HCT116 (cell line): ENCODE measurements at regions not wholly inside any gene's neighbourhood (a gene's known extent, or its start where the extent isn't known, plus 50 kb on each side); places are given as distances from the start of the nearest gene placed in this dataset.

ENCODE experiments used
- CBX3 ChIP-seq: IDR thresholded peaks from 2 replicates; pipeline ENCODE4 v1.6.1; 2012; ENCODE audit warnings: low read depth
- CEBPB ChIP-seq: IDR thresholded peaks from 2 replicates; pipeline ENCODE4 v1.6.1; 2012; ENCODE audit warnings: low read depth
- CTCF ChIP-seq, 3 experiments: fragments of 200-600 bp in 1 of 3; sonication (generic) in 1 of 3; IDR thresholded peaks in 2 of 3; conservative IDR thresholded peaks in 1 of 3; 2 replicates each; pipeline ENCODE4 v1.5.1; 2012 to 2017; ENCODE audit warnings: low read depth in 2 of 3, low read length in 2 of 3, antibody characterized with exemption in 1 of 3, borderline replicate concordance in 1 of 3, control low read depth in 1 of 3, mild to moderate bottlenecking in 1 of 3, mixed read lengths in 1 of 3, mixed run types in 1 of 3, moderate library complexity in 1 of 3; ENCODE audit not compliant: insufficient read depth in 1 of 3
- EZH2 ChIP-seq: fragments of 200-600 bp; sonication (generic); IDR thresholded peaks from 2 replicates; pipeline ENCODE4 v1.6.1; 2017; ENCODE audit warnings: antibody characterized with exemption, mixed run types
- EZH2phosphoT487 ChIP-seq: fragments of 200-600 bp; IDR thresholded peaks from 2 replicates; pipeline ENCODE4 v1.6.1; 2018; ENCODE audit warnings: antibody characterized with exemption, borderline replicate concordance
- FOSL1 ChIP-seq: IDR thresholded peaks from 2 replicates; pipeline ENCODE4 v1.6.1; 2012; ENCODE audit warnings: low read depth
- POLR2A ChIP-seq: IDR thresholded peaks from 2 replicates; pipeline ENCODE4 v1.7.0; 2011; ENCODE audit warnings: borderline replicate concordance; ENCODE audit not compliant: insufficient read depth, insufficient read length; ENCODE audit errors: extremely low read depth
- POLR2AphosphoS5 ChIP-seq: IDR thresholded peaks from 2 replicates; pipeline ENCODE4 v1.6.1; 2011; ENCODE audit warnings: mild to moderate bottlenecking, low read depth, low read length, moderate library complexity
- RAD21 ChIP-seq: IDR thresholded peaks from 2 replicates; pipeline ENCODE4 v1.6.1; 2012; ENCODE audit warnings: low read depth, mild to moderate bottlenecking
- REST ChIP-seq: IDR thresholded peaks from 2 replicates; pipeline ENCODE4 v1.6.1; 2012; ENCODE audit warnings: low read depth
- SIN3A ChIP-seq: IDR thresholded peaks from 2 replicates; pipeline ENCODE4 v1.6.1; 2012; ENCODE audit warnings: low read depth
- SP1 ChIP-seq: IDR thresholded peaks from 2 replicates; pipeline ENCODE4 v1.6.1; 2012; ENCODE audit warnings: low read depth
- ZNF274 ChIP-seq: fragments of 200-500 bp; sonication (Bioruptor generic); IDR thresholded peaks from 2 replicates; pipeline ENCODE4 v1.6.1; 2014; ENCODE audit warnings: mild to moderate bottlenecking, low read depth, low read length, inconsistent platforms
- TF ChIP-seq, protein P1 (sequence below): IDR thresholded peaks from 2 replicates; pipeline ENCODE4 v1.6.1; 2012

- TF ChIP-seq POLR2AphosphoS5 (no peak), CTCF (IDR thresholded peaks at IDR 0.05 in 2 of 3, conservative IDR thresholded peaks at IDR 0.05 in 1 of 3; ENCODE audit: borderline replicate concordance in 1 of 3, insufficient read depth in 1 of 3, low read depth in 2 of 3, low read length in 2 of 3) (no peak), REST (no peak), EZH2 (no peak), CBX3 (no peak), RAD21 (no peak), FOSL1 (no peak), CEBPB (no peak), SP1 (no peak), POLR2A (no peak), EZH2phosphoT487 (no peak), SIN3A (no peak), ZNF274 (no peak)
- TF ChIP-seq, protein P1, sequence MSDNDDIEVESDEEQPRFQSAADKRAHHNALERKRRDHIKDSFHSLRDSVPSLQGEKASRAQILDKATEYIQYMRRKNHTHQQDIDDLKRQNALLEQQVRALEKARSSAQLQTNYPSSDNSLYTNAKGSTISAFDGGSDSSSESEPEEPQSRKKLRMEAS, result no peak
These were observed 449.9 kb downstream of the PDCD6IP start for GRCh38 chr3:34248352-34248751.
